B cell (primary cell): ENCODE measurements at regions not wholly inside any gene's neighbourhood (a gene's known extent, or its start where the extent isn't known, plus 50 kb on each side); places are given as distances from the start of the nearest gene placed in this dataset.

Experiments
- ATAC-seq: fragments of 200-7000 bp; cut with Tn5 transposase; one replicate; pipeline ENCODE4 v1.10.0; 2021; ENCODE audit warnings: low read depth, mild to moderate bottlenecking, moderate number of reproducible peaks, moderate library complexity
- CTCF ChIA-PET: fragments of 350-600 bp; sonication (Branson Sonifier 250); formaldehyde crosslinking; loops from one replicate; lab custom pipeline; 2021; ENCODE audit warnings: antibody characterized with exemption, inconsistent platforms; lab: Charles Lee
- POLR2A ChIA-PET: fragments of 350-600 bp; sonication (Branson Sonifier 250); formaldehyde crosslinking; loops from one replicate; lab custom pipeline; 2021; ENCODE audit warnings: antibody characterized with exemption; lab: Charles Lee
- DNase-seq: peaks from one replicate; pipeline ENCODE4 v3.0.0; 2013
- H2AFZ ChIP-seq: 2 replicates; pipeline ENCODE4 v1.6.1; 2012; ENCODE audit warnings: mild to moderate bottlenecking, low read depth, low read length; ENCODE audit not compliant: insufficient read depth, poor library complexity, severe bottlenecking
- H3K27ac ChIP-seq, 2 donors: 1 replicate in 1 of 2; 2 replicates in 1 of 2; pipeline ENCODE4 v1.5.1; 2012 to 2013; ENCODE audit warnings: low read length in 2 of 2, mild to moderate bottlenecking in 2 of 2, moderate library complexity in 1 of 2
- H3K27me3 ChIP-seq, 4 experiments: fragments of 200-600 bp in 1 of 4; sonication (generic) in 1 of 4; replicated peaks in 1 of 4; 1 replicate in 2 of 4; 2 replicates in 2 of 4; pipeline versions ENCODE4 v1.6.1 to v1.7.0; 2013 to 2016; ENCODE audit warnings: low read length in 3 of 4, mild to moderate bottlenecking in 2 of 4, mixed read lengths in 1 of 4, moderate library complexity in 1 of 4; ENCODE audit not compliant: insufficient read depth in 4 of 4, control insufficient read depth in 3 of 4; ENCODE audit errors: control extremely low read depth in 1 of 4
- H3K36me3 ChIP-seq, 2 experiments: replicated peaks in 1 of 2; 1 replicate in 1 of 2; 2 replicates in 1 of 2; pipeline versions ENCODE4 v1.6.1 to v1.7.1; 2013; ENCODE audit warnings: low read length in 1 of 2; ENCODE audit not compliant: insufficient read depth in 2 of 2, control insufficient read depth in 1 of 2; ENCODE audit errors: control extremely low read depth in 1 of 2, extremely low read depth in 1 of 2
- H3K4me1 ChIP-seq, 2 donors: fragments of 200-600 bp in 1 of 2; sonication (generic) in 1 of 2; 1 replicate in 1 of 2; 2 replicates in 1 of 2; pipeline versions ENCODE4 v1.5.1 to v1.6.1; 2013 to 2017; ENCODE audit warnings: low read length in 2 of 2; ENCODE audit not compliant: control insufficient read depth in 2 of 2, insufficient read depth in 2 of 2
- H3K4me2 ChIP-seq: replicated peaks from 2 replicates; pipeline ENCODE3; 2012; ENCODE audit warnings: mild to moderate bottlenecking, low read depth, low read length; ENCODE audit not compliant: poor library complexity, severe bottlenecking
- H3K4me3 ChIP-seq, 5 experiments: fragments of 200-600 bp in 1 of 5; sonication (generic) in 1 of 5; 1 replicate in 3 of 5; 2 replicates in 2 of 5; pipeline versions ENCODE4 v1.5.1 to v1.7.0; 2011 to 2016; ENCODE audit warnings: low read length in 4 of 5, mild to moderate bottlenecking in 4 of 5, low read depth in 2 of 5, control low read depth in 1 of 5, moderate library complexity in 1 of 5; ENCODE audit not compliant: insufficient read depth in 1 of 5; ENCODE audit errors: control extremely low read depth in 1 of 5, extremely low read depth in 1 of 5
- H3K79me2 ChIP-seq: fragments of 200-600 bp; sonication (generic); one replicate; pipeline ENCODE4 v1.6.0; 2016; ENCODE audit warnings: low read length; ENCODE audit not compliant: control insufficient read depth, insufficient read depth
- H3K9ac ChIP-seq: fragments of 200-600 bp; sonication (generic); 2 replicates; pipeline ENCODE4 v1.6.1; 2017; ENCODE audit warnings: mild to moderate bottlenecking, low read length, moderate library complexity
- H3K9me3 ChIP-seq, 3 donors: one replicate each; pipeline versions ENCODE4 v1.6.1 to v1.7.1; 2013; ENCODE audit warnings: low read length in 2 of 3; ENCODE audit not compliant: control insufficient read depth in 2 of 3, insufficient read depth in 1 of 3; ENCODE audit errors: control extremely low read depth in 1 of 3
- H4K20me1 ChIP-seq: 2 replicates; pipeline ENCODE4 v1.6.0; 2012; ENCODE audit warnings: mild to moderate bottlenecking, low read length; ENCODE audit not compliant: insufficient read depth, control insufficient read depth, poor library complexity, severe bottlenecking
- H3K27ac Mint-ChIP-seq: one replicate; pipeline ENCODE4 v1.8.0; 2021; ENCODE audit warnings: mixed read lengths
- H3K27me3 Mint-ChIP-seq: one replicate; pipeline ENCODE4 v1.8.0; 2021; ENCODE audit warnings: mixed read lengths
- H3K4me1 Mint-ChIP-seq: one replicate; pipeline ENCODE4 v1.8.0; 2021; ENCODE audit warnings: mixed read lengths
- H3K4me3 Mint-ChIP-seq: one replicate; pipeline ENCODE4 v1.8.0; 2021; ENCODE audit warnings: mixed read lengths
- H3K9me3 Mint-ChIP-seq: one replicate; pipeline ENCODE4 v1.8.0; 2022; ENCODE audit warnings: mixed read lengths; ENCODE audit not compliant: insufficient read depth
- CTCF ChIP-seq: fragments of 200-600 bp; IDR thresholded peaks from one replicate; pipeline ENCODE4 v1.8.0; 2022; ENCODE audit warnings: antibody characterized with exemption, mild to moderate bottlenecking
- EZH2 ChIP-seq: IDR thresholded peaks from 2 replicates; pipeline ENCODE4 v1.6.1; 2012; ENCODE audit warnings: borderline replicate concordance, low read depth, mild to moderate bottlenecking, moderate library complexity, low read length; ENCODE audit not compliant: insufficient read depth, poor library complexity, severe bottlenecking
- WGBS: methylation state at CpG from one replicate; pipeline ENCODE4 v1.1.5; 2013; ENCODE audit warnings: missing lambda C conversion rate; ENCODE audit not compliant: insufficient coverage; 5-methylcytosine and 5-hydroxymethylcytosine counted together
- intact Hi-C: fragments of 100-400 bp; cut with micrococcal nuclease; formaldehyde crosslinking; loops from one replicate; pipeline ENCODE4 v1.10.0; 2022

DNA sequence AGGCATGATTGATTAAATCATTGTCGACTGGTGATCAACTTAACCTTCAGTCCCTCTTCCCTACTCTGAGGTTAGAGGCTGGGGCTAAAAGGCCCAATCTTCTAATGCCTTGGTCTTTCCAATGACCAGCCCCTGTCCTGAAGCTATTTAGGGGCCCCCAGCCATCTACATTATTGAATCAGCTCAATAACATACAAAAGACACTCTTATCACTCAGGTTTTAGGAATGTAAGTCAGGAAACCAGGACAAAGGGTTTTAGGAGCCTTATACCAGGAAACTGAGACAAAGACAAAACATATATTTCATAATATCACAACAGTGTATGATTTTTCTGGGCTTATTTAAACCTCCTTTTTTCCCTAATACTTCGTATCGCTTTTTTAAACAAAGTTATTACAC lies 198.6 kb downstream of the RNF152 start:
- Mint-ChIP-seq H3K27me3 (no peaks in the 10 kb centered on the region), H3K4me3 (no peak overlapping the region), H3K4me1 (no peaks in the 10 kb centered on the region), H3K27ac (no peak overlapping the region), H3K9me3 (peaks cover under 1% of the 10 kb centered on the region)
- Histone ChIP-seq H2AFZ (no peak overlapping the region), H3K4me1 (no peaks in the 10 kb centered on the region), H3K4me3 (no peak overlapping the region), H3K9me3 (peaks cover 0 to 10% (median 0%) of the 10 kb centered on the region in 3 donors), H3K4me2 (no peak overlapping the region), H4K20me1 (no peaks in the 10 kb centered on the region), H3K27ac (no peak overlapping the region), H3K79me2 (no peaks in the 10 kb centered on the region), H3K9ac (no peak overlapping the region), H3K36me3 (no peaks in the 10 kb centered on the region), H3K27me3 (no peaks in the 10 kb centered on the region)
- DNase-seq (no peak), ATAC-seq (no peak)
- intact Hi-C loops: no loop called here
- WGBS: 90% methylated on average over 2 of the region's 3 CpGs
- TF ChIP-seq EZH2 (no peak), CTCF (no peak)
- CTCF ChIA-PET: no interaction called here
- POLR2A ChIA-PET: no interaction called here

- Histone ChIP-seq H3K4me2 (no peak overlapping the region), H3K27ac (no peak overlapping the region), H3K27me3 (no peaks in the 10 kb centered on the region), H3K4me1 (no peaks in the 10 kb centered on the region), H3K79me2 (no peaks in the 10 kb centered on the region), H3K36me3 (no peaks in the 10 kb centered on the region), H2AFZ (no peak overlapping the region), H4K20me1 (no peaks in the 10 kb centered on the region), H3K9ac (no peak overlapping the region), H3K4me3 (no peak overlapping the region), H3K9me3 (peaks cover 0 to 5% (median 0%) of the 10 kb centered on the region in 3 donors)
- Mint-ChIP-seq H3K27ac (no peak overlapping the region), H3K4me3 (no peak overlapping the region), H3K9me3 (no peaks in the 10 kb centered on the region), H3K27me3 (no peaks in the 10 kb centered on the region), H3K4me1 (no peaks in the 10 kb centered on the region)
- POLR2A ChIA-PET: no interaction called here
- intact Hi-C loops: no loop called here
- ATAC-seq (no peak), DNase-seq (no peak)
- CTCF ChIA-PET: no interaction called here
- WGBS: 83% methylated on average over 4 of the region's 5 CpGs
- no peak for TF ChIP-seq CTCF
- no peak for TF ChIP-seq EZH2
These were observed 202.2 kb downstream of the RNF152 start for GRCh38 chr18:61690418-61691138.
